ENCODE measurements at regions not wholly inside any gene's neighbourhood (a gene's known extent, or its start where the extent isn't known, plus 50 kb on each side); places are given as distances from the start of the nearest gene placed in this dataset.
A peak's percentile ranks its signal among the peaks of the same experiment; 100 is the strongest.

DNA sequence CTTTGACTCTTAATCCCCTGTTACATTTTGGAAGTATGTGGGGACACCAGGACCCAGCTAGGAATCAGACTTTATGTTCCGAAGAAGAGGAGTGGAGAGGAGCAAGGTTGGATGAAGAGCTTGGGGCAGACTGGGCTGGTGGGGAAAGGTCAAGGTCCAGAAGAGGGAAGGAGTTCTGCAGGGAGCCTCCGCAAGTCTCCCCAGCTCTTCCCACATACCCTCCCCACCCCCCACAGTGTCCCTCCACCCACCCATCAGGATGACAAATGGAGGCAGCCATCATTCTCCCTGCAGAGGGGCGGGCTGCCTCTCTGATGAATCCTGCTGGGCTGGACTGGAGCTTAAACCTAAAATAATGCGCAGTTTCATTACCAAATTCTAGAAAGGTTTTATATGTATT is 77.2 kb downstream of the ACKR3 start:
- intact Hi-C loops (cut with DNase I) = loop anchor here in 1 of 2 donors (5.0 to 10.0 kb wide), 2 partner anchors 148 to 240 kb away; no protein-coding TSS in a partner anchor
- DNase-seq (ENCODE audit: low spot score) = peak; percentile 23

DNA sequence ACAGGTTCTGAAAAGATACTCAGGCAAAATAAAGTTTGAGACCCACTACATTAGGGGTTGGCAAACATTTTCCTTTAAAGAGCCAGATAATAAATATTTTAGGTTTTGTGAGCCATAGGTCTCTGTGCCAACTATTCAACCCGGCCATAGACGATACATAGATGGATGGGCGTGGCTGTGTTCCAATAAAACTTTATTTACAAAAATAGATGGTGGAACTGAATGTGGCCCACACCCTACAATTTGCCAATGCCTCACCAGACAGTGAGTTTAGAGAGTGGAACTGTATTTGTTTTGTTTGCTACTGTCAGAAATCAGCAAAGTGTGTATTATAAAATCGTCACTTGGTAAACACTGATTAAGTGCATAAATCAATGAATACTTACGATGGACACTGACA is 78.0 kb downstream of the ACKR3 start:
- intact Hi-C loops (cut with DNase I) = loop anchor here in 1 of 2 donors (5.0 to 10.0 kb wide), 2 partner anchors 147 to 240 kb away; no protein-coding TSS in a partner anchor
- DNase-seq (ENCODE audit: low spot score) = no peak

- no peak for DNase-seq (ENCODE audit: low spot score)
- intact Hi-C loops (cut with DNase I) = no loop called here
Observed at GRCh38 chr2:236653863-236654262, 84.2 kb downstream of the ACKR3 start.

GRCh38 chr2:236654496-236654895 is 84.9 kb downstream of the ACKR3 start:
- intact Hi-C loops (cut with DNase I) = no loop called here
- DNase-seq (ENCODE audit: low spot score) = peak; percentile 64

DNA sequence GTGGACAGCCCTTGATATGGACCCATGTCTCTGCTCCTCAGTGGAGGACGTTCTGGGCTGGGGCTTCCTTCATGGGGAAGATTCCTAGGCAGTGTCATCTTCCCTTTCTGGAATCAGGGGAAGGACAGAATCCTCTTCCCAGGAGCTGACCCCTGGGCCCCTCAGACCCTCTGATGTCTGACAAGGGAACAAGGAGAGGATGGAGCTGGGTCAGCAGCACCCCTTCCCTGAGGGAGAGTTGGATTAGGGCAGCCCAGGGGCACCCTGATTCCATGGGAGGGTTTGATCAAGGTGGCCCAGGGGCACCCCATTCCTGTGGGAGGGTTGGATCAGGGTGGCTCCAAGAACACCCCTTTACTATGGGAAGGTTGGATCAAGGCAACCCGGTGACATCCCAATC is 86.5 kb downstream of the ACKR3 start:
- DNase-seq (ENCODE audit: low spot score) = peak; percentile 26
- intact Hi-C loops (cut with DNase I) = no loop called here

GRCh38 chr2:236656721-236657120 is 87.1 kb downstream of the ACKR3 start:
- intact Hi-C loops (cut with DNase I) = no loop called here
- DNase-seq (ENCODE audit: low spot score) = peak; percentile 55

GRCh38 chr2:236657215-236657614 is 87.6 kb downstream of the ACKR3 start:
- intact Hi-C loops (cut with DNase I) = no loop called here
- peak; percentile 50 for DNase-seq (ENCODE audit: low spot score)

DNA sequence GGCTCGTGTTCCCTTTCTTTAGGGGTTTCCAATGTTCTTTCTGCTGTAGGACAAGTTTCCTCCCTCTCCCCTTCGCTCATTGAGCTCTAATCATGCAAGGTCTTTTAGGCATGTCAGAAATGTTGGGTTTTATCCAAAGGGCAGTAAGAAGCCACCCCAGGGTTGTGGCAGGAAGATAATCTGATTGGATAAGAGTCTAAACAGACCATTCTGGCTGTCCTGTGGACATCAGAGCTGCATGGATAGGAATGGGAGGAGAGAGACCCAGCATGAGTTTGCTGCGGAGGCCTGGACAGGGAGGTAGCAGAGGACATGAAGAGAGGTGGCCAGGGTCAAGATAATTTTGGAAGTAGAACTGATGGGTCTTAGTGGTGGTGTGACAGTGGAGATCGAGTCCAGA is 88.2 kb downstream of the ACKR3 start:
- peak; percentile 44 for DNase-seq (ENCODE audit: low spot score)
- intact Hi-C loops (cut with DNase I) = no loop called here

DNA sequence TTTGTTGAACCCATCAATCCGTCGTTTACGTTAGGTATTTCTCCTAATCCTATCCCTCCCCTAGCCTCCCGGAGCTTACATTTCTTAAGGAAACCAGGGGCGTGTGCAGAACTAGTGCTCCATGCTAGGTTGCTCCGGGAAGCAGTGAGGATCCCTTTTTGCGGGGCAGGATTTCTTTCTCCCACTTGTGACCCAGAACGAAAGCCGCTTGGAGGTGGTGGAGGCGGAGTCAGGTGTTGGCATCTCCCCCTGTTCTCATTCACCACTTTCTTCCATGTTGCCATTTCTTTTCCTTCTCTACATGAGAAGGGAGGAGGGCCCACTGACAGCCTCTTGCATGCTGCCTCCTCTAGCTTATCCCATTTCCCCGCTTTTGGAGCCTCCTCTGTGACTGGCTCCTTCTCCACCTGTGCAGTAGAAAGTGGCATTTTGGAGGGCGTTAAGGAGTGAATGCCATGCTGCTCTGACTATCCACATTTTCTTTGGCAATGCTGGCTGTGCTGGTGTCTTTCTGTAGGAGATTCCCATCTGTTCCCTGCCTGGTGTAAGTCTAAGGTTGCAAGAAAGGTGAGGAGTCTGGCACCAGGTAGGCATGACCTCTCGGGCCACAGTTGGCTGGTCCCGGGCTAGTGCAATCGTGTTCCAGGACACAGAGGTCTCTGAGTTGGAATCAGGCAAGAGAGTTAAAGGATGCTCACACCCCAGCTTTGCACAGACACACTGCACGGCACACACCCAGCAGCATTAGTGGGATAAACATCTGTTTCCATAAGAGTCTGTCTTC is 89.5 kb downstream of the ACKR3 start:
- intact Hi-C loops (cut with DNase I) = no loop called here
- peak; percentile 34 for DNase-seq (ENCODE audit: low spot score)

GRCh38 chr2:236659758-236660150 is 90.1 kb downstream of the ACKR3 start:
- intact Hi-C loops (cut with DNase I) = no loop called here
- DNase-seq (ENCODE audit: low spot score) = peak; percentile 70

DNA sequence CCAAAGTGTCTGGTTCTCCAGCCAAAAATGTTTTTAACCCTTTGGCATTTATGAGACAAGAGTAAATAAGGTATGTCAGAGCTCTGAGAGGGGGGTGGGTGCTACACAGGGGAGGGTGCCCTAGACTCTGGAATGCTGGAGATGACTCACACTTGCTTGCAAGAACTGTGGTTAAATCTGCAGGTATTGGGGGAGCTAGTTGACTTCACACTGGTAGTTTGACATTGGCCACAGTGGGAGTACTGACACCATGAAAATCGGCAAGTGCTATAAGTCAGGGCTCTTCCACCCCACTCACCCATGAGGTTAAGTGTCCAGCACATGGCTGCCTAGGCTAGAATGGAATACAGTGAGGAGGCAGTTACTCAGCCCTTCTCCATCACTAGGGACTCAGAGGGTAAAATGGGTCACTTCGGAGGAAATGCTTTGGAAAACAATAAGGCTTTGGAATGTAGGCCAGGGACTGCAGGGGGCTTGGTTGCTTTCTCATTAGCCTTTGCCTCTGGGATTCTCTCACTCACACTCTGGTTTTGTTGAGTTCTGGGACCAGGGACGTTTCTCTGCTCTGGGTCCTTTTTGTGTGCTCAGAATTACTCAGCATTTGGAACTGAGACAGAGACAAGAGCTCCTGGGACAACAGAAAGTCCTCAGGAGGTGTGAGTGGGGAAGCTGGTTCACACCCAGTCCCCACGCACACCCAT is 91.6 kb downstream of the ACKR3 start:
- intact Hi-C loops (cut with DNase I) = no loop called here
- DNase-seq (ENCODE audit: low spot score) = peak; percentile 76

GRCh38 chr2:236661762-236662110 is 92.1 kb downstream of the ACKR3 start:
- intact Hi-C loops (cut with DNase I) = no loop called here
- no peak for DNase-seq (ENCODE audit: low spot score)

DNA sequence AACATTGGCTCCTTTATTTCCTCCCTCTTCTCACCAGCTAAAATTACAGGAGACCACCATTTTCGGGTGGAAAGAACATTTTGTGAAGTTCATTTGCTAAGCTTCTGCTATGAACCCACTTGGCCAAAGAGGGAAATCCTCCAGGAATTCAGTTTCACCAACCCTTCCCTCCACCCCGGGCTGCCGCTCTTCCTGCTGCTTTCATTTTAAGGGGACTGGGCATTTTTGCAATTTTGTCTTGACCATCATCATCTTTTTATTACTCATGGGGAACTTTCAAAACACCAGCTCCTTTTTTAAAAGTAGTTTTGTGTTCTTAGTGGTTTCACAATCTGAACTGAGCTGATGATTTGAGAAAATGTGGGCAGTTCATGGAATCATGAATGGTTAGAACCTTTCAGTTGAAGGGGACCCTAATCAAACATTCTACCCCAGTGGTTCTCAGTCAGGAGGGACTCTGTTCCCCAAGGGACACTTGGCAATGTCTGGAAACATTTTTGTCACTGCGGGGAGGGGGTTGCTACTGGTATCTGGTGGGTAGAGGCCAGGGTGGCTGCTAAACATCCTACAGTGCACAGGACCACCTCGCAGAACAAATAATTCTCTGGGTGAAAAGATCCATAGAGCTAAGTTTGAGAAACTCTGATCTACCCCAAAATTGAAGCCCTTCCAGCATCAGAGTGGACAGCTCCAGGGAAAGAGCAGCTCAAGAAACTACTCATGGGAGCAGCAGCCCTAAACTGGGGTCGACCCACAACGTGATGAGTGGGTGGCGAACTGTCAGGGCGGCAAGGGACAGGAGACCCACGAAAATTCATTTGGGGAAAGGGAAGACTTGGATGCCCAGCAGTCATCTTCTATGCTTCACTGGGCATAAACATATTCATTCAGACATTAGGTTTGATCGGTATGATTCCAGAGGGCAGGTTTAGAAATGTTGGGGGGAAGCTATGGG is 92.9 kb downstream of the ACKR3 start:
- no peak for DNase-seq (ENCODE audit: low spot score)
- intact Hi-C loops (cut with DNase I) = no loop called here

DNA sequence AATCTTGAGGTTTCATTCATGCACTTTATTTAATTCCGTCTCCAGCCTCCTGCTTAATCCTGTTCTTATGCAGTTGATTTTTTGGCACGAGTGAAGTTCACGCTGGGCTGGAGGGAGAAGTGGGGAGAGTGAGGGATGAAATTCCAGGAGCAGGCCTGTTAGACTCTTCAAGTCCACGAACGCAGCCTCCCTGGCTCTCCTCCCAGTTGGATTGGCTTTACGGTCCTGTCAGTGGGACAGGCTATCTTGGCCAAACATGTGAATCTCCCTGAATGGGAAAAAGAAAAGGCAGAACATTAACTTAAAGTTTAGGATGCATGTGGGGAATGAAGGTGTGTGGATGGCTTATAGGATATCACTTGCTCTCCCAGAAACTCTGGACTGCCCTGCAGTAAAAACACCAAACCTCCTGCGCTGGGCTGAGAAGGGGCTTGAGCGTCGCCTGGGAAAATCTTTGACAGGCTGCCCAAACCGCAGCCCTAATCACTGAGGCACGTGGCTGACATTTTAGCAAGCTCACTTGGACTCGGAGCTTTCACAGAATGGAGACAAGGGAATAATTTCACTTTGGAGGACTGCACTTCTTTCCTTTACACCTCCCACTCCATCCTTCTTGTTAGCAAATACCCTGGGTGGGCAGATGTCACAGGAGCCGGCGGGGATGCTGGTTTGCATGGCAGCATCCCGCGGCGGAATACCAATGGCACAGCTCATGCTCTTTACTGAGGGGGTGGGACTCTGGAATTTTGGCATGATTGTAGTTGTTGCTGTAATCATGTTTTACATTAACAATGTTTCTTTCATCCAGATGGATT is 93.9 kb downstream of the ACKR3 start:
- peak; percentile 91 for DNase-seq (ENCODE audit: low spot score)
- intact Hi-C loops (cut with DNase I) = no loop called here

- no peak for DNase-seq (ENCODE audit: low spot score)
Observed at GRCh38 chr2:236664136-236664535, 94.5 kb downstream of the ACKR3 start.

DNA sequence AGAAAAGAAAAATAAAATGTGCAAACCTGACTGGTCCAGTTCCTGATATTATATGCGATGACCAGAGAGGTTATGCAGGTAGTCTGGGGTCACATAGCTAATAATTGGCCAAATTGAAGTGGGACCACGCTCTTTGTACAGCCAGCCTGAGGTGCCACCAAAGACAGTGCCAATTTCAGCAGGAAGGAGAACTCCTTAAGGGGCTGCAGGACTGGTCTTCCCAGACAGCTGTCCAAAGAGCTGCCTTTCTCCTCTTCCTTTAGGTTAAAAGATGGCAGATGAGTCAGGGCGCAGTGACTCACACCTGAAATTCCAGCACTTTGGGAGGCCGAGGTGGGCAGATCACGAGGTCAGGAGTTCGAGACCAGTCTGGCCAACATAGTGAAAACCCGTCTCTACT is 95.5 kb downstream of the ACKR3 start:
- DNase-seq (ENCODE audit: low spot score) = no peak
- intact Hi-C loops (cut with DNase I) = no loop called here

More at GRCh38 chr2:236664136-236664535, 94.5 kb downstream of the ACKR3 start:
- intact Hi-C loops (cut with DNase I) = no loop called here

DNA sequence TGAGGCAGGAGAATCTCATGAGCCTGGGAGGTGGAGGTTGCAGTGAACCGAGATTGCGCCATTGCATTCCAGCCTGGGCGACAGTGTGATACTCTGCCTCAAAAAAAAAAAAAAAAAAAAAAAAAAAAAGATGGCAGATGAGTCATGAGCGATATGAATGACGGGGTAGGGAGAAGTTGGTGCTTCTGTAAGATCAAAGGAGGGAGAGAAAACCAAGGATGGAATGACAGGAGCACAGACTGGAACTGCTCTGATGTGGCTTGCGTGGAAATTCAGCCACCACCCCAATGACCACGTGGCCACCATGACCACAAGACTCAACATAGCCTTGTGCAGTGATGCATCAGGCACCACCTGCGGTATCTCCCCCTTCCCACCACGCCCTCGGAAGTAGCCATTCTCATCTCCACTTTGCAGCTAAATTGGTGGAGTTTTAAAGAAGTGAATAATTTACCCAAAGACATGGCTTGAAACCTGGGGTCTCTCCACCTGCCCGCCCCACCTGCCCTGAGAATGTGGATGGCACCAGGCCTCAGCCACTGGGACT is 96.0 kb downstream of the ACKR3 start:
- no peak for DNase-seq (ENCODE audit: low spot score)
- intact Hi-C loops (cut with DNase I) = no loop called here

GRCh38 chr2:236666646-236667204 is 97.1 kb downstream of the ACKR3 start:
- no peak for DNase-seq (ENCODE audit: low spot score)
- intact Hi-C loops (cut with DNase I) = loop anchor here in 1 of 2 donors (1.0 kb wide), 1 partner anchor 47 kb away; no protein-coding TSS in a partner anchor

Measured in posterior vena cava (tissue), 2 donors.